ENCODE measurements at regions not wholly inside any gene's neighbourhood (a gene's known extent, or its start where the extent isn't known, plus 50 kb on each side); places are given as distances from the start of the nearest gene placed in this dataset.
A peak's percentile ranks its signal among the peaks of the same experiment; 100 is the strongest.

DNA sequence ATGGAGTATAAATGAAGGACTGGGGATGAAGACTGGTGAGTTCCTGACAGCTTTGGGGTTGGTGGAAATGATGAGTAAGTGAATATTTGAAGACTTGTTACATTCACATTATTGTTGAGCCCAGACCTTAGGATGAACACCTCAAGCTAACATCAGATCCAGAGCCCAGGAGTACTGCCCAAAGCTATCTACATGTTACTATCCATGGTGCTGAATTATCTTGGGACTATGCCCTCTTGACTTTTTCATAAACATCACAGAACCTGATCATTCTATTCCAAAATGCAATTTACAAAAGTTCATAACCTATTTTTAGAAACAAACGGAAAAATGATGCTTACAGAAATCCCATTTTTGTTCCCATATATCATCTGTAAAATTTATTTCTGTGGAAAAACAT, 613.3 kb downstream of the TUSC7 start:
- DNase-seq, result peak; percentile 1

DNA sequence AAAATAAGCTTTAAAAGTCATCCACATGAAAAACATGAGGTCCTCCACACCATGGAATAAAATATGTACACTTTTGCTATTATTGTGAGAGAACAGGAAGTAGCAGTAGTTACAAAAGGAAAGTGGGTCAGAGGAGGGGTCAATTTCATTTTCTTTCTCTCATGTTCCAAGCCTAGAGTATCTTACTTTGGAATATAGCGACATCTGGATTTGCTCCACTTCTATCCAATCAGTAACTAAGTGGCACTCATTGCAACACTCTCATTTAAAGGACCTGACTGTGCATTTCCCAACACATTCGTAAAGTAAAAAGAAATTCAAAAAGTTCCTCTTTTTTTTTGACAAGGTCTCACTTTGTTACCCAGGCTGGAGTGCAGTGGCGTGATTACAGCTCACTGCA, 637.3 kb downstream of the TUSC7 start:
- no peak for DNase-seq

- DNase-seq, result no peak
These were observed 639.3 kb downstream of the TUSC7 start for GRCh38 chr3:117348884-117349283.

DNA sequence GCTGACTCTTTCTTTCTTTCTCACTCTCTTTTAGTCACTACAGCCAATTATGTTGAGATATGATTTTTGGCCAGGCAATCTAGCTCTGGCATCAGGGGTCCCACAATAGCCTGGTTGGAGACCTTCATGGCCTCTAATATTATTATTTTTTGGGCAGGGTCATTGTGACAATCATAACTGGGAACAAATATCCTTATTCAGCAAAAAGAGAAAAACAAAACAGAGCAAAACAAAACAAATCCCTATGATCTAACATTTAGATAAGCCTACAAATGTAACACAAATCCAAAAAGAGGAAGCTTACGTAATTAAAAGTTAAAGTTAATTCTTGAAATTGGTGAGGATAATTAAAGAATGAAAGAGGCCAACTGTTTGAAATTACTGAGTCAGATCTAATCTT, 640.0 kb downstream of the TUSC7 start:
- no peak for DNase-seq

DNA sequence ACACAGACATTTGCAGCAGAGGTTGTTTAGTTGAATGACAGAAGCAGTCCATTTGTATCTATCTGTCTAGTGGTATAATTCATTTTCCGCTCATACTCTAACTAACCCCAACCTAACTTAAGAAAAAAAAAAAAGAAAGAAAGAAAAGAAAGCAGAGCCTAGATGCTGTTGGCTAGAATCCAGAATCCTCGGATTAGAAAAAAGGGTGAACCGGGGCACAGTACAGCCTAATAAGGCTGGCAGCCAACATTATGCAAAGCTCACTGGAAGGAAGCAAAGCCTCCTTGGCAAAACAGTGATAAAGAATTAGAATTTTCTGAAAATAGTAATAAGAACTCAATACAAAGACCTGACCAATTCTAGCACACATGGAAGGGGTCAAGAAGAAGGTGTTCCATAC, 640.8 kb downstream of the TUSC7 start:
- no peak for DNase-seq

DNA sequence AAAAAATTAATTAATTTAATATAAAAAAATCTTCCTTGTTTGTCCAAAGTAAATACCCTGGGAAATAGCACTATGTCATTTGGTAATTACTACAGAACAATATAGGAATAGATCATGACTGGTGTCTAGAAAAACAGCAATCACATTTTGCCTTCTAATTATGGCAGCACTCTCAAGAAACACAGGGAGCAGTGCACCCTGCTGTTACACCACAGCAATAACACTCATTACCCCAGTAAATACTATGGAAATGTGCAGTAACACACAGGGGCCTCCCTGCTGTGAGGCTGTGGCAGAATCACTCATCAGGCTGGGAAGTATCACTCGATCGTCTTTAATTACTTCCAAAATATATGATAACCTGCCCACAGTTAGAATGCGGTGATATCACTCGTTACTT, 646.0 kb downstream of the TUSC7 start:
- DNase-seq, result peak; percentile 2

DNA sequence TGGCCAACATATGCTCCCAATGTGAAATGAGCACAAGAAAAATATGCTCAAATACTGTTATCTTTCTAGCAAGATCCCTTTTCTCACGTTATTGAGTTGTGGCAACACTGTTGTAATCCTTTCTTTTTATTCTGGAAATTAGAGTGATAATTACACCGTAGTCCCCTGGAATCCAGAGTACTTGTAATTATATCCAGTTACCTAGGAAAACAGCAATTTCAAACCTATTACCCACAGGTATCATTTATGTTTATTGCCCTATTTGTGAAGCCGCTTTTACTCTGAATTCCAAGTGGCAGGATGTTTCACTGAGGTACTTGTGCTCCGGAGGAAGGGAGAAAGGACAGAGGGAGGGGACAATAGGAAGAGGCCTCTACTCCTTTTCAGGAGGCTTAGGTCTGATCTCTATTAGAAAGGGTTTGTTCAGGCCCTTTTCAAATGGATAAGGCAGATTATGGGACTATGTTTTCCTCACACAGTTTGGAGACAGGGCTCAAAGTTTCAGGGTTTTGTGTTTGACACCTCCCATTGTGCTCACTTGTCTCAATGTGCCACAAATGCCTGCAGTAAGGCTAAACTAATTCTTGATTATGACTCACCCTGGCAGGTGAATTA, 646.6 kb downstream of the TUSC7 start:
- no peak for DNase-seq

DNA sequence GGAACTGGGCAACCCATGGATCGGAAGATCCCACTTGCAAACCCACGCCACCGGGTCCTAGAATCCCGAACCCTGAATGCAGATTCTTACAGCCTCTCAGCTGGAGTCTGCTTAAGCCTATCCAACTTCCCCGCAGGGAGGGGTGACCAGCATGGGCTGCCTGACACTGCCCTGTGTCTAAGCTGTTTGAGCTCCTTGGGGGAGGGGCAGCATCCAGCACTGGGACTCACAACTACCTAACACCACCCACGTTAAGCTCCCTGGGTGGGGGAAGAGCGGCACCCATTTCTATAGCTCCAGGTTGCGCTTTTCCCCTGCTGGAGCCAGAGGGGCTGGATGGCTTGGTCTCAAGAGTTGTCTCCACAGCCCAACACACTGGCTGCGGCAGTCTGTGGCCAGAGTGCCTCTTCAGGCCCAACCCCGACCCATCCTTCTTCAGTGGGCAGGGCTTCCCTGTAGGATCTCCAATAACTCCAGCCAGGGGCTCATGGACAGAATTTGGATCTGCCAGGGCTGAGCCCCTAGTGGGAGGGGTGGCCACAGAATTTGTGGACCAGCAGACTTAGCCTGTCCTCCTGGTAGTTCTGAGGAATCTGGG, 649.2 kb downstream of the TUSC7 start:
- no peak for DNase-seq

GRCh38 chr3:117366574-117366973, 657.0 kb downstream of the TUSC7 start:
- no peak for DNase-seq

DNA sequence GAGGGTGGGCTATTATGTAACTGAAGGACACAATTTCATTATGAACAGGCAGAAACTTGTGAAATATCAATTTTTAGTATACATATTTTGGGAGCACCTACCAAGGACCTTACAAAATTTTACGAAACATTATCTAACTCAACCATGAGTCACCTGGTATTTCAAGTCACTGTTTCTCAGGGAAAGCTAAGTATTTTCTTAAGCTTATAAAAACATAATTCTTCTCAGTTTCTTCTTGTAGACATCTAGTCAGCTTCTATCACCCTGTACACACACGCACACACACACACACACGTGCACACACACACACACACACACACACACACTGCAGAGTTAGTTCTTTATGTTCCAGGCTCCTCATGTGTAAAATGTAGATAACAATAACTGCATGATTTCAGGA, 658.3 kb downstream of the TUSC7 start:
- no peak for DNase-seq

DNA sequence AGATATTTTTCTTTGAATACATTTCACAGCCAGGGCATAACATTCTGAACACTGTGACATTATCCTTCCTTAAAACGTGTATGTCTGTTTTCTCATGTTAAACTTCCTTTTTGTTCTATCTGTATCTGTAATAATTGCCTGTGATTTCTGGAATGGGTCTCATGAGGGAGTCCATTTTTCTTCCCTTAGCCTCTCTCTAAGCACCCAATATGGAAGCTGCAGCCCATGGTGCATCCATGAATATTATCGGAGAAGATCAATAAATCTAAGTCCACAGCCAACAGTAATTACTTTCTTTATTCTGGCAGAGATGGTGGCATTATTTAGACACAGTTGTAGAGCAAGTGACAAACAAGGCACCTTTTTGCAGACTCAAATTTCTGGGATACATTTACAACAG, 671.1 kb downstream of the TUSC7 start:
- DNase-seq, result no peak

DNA sequence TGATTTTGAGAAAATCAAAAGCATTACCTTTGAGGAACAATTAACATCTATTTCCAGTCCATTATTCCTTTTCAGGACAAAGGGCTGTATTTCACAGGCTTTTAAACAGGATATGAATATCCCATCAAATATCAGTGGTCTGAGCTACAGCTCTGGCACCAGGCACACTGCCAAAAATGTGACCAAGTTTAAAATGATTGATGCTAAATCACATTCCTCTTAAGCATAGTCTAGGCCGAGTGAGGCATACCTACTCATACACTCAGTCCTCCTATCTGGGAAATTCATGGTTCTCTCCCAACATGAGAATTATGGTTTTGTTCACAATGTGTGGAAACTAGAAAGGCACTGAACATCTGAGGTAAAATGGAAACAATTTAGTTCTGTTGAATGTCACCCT, 683.5 kb downstream of the TUSC7 start:
- DNase-seq, result peak; percentile 2

GRCh38 chr3:117398141-117398899, 688.7 kb downstream of the TUSC7 start:
- no peak for DNase-seq

- DNase-seq, result peak; percentile 47
These were observed 689.9 kb downstream of the TUSC7 start for GRCh38 chr3:117399311-117400078.

GRCh38 chr3:117400303-117400702, 690.7 kb downstream of the TUSC7 start:
- no peak for DNase-seq

- DNase-seq, result no peak
These were observed 694.6 kb downstream of the TUSC7 start for GRCh38 chr3:117404141-117404540.

DNA sequence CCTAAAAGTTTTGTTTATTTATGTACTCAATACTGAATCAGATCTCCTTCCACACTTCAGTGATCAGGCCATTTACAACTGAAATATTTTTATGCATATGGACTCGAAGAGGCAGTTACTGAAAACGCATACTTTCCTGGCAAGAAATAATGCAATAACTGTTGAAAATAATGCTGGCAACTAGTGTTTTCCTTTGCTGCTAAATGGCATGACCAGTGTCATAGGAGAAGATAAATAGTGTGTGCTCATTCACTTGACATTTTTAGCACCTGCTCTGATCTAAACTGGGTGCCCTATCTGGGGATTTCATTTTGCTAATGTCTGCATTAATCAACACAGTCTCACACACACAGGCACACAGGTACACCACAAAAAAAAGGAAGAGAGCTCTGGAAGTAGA, 695.2 kb downstream of the TUSC7 start:
- DNase-seq, result no peak

DNA sequence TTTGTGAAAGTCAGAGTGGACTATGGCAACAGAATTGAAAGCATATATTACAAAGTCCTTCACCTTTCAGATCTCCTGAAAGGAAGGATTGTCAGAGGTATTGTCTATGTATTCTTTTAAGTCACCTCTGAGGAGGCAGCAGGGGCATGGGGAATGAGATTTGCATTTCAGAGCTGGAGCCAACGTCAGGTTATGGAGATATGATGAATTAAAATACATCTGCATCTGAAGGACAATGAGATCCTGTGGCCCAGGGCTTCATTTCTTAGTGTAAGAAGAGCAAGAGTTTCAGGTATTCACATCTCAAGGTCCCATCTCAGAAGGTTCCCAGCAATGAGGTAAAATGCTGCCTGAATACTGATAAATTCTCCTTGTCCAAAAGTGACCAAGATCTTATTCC, 695.8 kb downstream of the TUSC7 start:
- DNase-seq, result no peak

GRCh38 chr3:117407317-117407716, 697.7 kb downstream of the TUSC7 start:
- peak; percentile 15 for DNase-seq

- DNase-seq, result peak; percentile 73
These were observed 699.2 kb downstream of the TUSC7 start for GRCh38 chr3:117408811-117409210.

DNA sequence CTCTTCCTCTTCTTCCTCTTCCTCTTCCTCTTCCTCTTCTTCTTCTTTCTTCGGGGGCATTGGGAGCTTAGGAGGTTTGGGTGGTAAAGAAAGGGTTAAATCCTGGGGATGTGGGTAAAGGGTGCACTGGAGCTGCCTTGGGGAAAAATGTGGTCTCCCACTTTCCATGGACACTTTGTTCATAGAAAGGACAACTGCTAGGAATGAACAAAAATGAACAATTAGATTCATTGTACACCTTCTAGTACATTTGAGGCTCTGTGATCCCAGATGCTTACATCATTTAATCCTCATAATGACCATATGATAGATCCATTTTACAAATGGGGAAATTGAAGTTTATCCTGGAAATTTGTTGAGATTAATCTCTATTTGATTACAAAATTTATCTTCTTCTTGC, 699.7 kb downstream of the TUSC7 start:
- no peak for DNase-seq

- DNase-seq, result peak; percentile 52
These were observed 700.3 kb downstream of the TUSC7 start for GRCh38 chr3:117409701-117410459.

- DNase-seq, result no peak
These were observed 702.4 kb downstream of the TUSC7 start for GRCh38 chr3:117411971-117412370.
